ENCODE measurements at regions not wholly inside any gene's neighbourhood (a gene's known extent, or its start where the extent isn't known, plus 50 kb on each side); places are given as distances from the start of the nearest gene placed in this dataset.

DNA sequence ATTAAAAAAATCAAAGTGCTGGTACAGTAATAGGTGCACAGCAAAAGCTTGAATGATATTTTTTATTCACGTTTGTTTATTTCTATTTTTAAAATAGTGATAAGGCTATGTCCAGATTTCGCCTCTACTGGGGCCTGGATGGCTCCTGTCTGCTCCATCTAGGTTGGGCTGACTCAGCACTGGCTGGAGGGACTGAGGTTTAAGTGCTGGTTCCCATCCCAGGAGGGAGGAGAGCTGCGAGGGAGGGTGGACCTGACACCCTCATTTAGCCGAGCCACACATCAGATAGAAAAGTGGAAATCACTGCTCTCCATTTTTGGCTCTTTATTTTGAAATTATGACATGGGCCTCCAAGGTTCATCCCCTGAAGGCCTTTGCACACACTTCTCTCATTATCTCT is 95.4 kb upstream of the AGBL1 start:
- no peak for DNase-seq

DNA sequence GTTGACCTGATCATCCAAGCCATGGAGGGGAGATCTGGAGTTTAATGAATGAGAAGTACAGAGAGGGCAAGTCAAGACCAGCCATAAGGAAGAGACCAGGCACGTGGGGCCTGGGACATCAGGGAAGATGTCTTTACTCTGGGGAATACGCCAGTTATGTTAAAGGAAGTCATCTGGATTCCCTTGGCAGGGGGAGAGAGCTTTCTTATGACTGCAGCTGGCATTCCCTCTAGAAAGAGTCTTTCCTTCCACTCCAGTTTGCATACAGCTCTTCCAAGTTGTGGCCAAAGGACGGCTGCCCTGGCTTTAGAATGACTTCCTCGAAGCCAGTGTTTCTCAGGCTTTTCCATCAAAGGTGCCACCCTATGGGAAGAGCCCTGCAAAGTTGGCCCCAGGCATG is 93.6 kb upstream of the AGBL1 start:
- no peak for DNase-seq

DNA sequence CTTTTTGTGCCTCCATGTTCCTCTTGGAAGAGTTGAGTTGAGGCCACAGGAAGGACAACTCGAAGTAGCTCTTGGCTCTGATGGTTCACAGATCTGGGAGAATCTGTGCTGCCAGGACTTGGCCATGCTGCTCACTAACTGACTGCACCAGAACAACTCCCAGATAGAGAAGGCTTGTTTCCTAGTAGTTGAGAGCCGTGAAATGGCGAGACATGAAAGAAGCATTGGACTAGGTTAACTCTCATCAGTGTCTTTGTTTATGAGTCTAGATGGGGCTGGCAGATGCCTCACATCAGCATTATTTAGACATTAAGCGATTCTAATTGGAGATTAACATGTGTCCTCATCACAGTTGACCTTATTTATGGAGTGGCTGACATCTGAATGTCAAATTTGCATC is 92.9 kb upstream of the AGBL1 start:
- no peak for DNase-seq

DNA sequence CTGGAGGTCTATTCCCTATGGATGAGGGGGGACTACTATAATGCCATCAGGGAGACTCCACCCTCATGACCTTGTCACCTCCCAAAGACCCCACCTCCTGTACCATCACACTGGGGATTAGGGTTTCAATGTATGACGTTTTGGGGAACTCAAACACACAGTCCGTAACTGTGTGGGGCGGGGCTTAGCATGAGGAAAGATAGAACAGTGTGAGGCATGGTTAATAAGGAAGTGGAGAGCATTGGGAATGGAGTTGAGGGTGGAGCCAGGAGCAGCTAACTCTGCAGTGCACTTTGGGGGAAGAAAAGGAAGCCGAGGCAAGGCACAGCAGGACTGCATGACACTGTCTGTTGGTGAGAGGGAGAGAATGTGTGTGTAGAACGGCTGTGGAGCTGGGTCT is 90.9 kb upstream of the AGBL1 start:
- DNase-seq = no peak

DNA sequence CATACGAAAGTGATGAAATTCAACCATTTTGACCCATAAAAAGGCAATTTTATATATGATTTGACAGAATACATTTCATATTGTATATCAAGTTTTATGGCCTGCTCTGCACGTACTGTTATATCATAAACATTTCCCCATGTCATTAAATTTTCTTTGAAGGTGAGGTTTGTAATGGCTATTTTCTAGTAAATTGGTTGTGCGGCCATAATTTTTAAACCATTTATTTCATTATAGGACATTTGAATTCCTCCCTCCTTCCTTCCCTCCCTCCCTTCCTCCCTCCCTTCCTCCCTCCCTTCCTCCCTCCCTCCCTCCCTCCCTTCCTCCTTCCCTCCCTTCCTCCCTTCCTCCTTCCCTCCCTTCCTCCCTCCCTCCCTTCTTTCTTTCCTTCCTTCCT is 87.4 kb upstream of the AGBL1 start:
- DNase-seq = no peak

DNA sequence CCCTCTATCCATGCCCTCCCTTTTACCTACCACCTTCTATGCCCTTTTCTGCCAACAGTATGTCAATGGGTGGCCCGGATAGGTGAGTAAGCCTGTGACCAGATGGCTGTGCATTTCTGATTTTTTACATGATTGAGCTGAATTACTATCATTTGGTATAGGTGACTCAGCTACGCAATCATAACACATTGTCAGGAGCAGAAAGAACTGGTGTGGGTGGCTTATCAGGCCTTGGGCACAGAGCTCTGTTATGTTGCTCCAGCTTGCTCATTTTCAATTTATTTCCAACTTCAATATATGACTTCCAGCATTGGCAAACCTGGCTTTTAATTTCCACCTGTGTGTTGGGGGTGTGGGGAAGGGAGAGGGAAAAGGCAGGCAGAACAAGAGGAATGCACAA is 86.6 kb upstream of the AGBL1 start:
- no peak for DNase-seq

DNA sequence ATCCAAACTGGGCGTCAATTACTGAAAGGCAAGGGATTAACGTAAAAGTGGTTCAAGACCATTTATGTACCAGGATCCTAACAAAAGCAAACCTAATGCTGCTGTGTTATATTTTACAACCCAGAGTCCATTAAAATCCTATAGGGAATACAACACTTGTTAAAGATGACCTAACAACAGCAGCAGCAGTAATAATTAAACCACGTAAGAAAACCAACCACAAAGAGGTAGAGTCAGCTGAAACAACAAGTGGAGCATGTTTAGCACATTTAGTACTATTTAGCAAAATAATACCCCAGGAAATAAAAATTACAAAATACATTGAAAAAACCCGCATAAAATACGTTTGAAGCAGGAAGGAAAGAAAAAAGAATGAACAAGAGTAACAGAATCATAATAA is 82.1 kb upstream of the AGBL1 start:
- no peak for DNase-seq

DNA sequence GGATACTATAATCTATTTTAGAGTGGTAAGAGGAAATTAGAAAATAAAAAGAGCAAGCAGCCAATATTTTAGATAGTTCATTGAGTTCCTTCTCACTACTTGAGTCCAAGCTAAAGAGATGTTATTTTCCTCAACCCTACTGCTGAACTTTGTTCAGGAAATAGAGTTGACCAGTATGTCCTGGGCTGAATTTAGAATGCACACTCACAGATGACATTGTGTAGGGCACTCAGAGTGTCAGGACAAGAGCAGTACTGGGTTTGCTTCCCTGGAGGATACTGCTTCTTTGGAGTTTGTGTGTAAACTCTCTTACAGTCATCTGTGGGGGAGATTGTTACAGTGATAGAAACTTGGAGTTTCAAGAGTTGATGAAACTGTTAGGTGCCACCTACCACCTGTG is 80.0 kb upstream of the AGBL1 start:
- DNase-seq = no peak

DNA sequence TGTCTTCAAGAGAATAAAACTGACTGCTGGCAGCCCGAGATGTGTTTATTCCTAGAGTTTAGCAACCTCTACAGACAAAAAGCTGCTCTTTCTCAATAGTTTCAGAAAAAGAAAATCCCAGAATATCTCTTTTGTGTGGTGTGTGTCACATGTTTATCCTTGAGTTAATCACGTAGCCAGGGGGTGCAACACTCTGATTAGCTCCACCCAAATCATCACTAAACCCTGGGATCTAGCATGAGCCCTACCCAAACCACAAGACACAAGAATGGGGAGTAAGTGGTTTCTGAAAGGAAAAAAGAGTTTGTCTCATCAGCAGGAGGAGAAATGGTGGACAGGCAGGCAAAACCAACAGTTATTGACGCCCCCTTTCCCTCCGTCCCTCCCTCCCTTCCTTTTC is 78.5 kb upstream of the AGBL1 start:
- no peak for DNase-seq

DNA sequence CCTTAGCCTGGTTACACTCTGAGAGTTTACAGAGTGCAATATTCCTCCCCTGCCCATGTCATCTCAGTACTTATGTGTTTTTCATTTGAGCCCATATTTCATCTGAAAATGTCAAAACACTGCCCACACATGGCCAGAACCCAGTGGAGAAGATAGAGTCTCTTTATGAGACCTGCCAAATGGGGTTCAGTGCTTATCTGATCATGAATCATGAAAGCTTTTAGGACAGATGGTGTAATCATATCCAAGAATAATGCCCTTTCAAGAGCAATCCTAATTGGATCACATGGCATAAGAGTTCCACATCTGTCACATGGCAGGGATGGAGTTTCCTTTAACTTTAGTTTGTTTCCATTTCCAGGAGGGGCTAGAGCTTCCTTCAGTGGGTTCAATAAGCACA is 77.2 kb upstream of the AGBL1 start:
- no peak for DNase-seq

DNA sequence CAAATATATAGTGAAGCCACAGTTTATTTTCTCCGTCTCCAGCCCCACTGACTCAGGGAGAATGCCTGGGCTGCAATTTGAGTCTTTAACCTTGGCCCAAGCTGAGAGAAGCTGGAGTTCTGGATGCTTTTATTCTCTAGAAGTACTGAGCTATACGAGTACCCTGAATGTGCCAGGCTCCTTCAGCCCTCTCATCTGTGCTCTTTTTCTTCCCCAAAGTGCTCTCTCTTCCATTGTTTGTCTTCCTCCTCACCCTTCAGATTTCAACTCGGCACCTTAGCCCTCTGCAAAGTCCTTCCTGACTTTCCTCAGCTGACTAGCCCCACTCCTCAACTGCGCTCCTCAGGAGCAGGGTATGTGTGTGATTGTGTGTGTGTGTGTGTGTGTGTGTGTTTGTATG is 75.6 kb upstream of the AGBL1 start:
- DNase-seq = no peak

DNA sequence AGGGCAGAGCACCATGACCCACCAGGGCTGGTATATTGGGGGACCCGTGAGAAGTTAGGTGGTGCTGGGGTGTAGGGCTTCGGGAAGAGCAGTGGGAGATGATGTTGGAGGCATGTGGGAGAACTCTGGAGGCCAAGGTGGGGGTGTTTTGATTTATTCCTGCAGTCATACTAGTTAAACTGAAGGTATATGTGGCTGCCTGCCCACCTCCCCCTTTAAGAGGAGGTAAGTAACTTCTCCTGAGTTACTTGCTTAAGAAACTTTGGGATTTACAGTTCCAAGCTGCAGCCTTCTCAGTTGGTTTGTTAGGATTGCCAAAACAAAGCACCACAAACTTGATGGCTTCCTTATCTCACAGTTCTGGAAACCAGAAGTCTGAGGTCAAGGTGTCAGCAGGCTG is 73.1 kb upstream of the AGBL1 start:
- no peak for DNase-seq

DNA sequence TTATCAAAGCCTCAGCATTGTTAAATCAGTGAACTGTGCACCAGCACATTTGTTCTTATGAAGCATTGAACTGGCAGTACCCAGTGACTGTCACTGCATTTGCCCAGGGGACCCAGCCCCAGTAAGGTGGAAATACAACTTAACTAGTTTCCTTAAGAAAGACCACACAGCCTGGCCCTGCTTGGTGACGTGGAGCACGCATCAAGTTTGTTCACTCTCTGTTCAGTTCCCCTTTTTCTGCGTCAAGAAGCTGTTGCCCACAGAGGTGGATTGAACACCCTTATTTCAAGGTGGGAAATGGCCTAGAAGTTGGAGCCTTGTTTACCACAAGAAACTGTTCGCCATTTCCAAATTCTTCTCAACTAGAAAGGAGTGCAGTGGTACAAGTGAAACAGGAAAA is 69.9 kb upstream of the AGBL1 start:
- DNase-seq = no peak

DNA sequence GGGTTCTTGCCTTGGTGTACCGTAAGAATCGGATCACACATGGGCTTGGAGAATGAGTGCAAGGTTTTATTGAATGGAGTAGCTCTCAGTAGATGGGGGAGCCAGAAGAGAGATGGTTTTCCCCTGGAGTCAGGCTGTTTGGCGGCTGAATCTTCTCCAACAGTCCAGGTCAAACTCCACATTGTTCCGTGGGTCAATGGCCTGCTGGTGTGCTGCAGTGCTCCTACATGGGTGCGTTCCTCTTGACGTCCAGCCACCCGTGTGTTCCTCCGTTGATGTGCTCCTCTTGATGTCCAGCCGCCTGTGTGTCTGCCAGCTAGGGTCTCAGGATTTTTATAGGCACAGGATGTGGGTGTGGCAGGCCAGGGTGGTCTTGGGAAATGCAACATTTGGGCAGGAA is 69.3 kb upstream of the AGBL1 start:
- DNase-seq = no peak

DNA sequence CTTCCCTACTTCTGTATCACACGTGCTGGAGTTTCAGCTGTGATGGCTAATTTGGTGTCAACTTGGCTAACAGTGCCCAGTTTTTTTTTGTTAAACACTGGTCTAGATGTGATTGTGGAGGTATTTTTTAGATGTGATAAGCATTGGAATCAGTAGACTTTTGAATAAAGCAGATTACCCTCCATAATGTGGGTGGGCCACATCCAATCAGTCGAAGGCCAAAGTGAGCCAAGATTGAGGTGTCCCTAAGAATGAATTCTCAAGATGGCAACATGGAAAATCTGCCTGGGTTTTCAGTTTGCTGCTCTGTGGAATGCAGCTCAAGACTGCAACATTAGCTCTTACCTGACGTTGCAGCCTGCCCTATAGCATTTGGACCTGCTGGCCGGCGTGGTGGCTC is 68.8 kb upstream of the AGBL1 start:
- DNase-seq = no peak

DNA sequence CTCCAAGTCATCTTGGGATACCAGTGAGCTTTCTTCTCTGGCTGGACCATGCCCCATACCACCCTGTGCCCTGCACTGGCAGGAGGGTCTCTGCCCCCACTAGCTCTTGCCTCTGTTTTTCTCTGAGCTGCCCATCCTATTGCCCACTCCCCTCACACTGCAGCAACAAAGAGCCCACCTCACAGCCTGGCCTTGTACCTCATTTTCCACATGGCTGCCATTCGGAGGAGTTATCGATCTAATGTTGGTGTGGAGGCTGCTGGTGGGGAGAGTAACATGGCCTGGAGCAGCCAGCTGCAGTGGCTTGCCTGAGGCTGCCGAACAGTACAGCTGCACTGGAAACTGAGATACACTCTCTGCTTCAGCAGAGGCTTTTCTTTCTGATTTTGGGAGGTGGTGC is 65.7 kb upstream of the AGBL1 start:
- DNase-seq = no peak

DNA sequence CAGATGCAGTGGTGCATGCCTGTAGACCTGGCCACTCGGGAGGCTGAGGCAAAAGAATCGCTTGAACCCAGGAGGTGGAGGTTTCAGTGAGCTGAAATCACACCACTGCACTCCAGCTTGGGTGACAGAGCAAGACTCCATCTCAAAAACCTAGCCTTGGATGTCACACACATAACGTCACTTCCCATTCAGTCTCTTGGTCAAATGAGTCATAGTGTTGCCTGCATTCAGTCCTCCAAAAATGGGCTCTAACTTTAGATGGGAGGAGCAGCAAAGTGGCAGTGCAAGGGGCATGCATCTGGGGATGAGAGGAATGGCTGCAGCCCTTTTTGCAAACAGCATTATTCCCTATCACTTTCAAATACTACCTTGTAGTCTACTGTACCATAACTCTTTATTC is 62.9 kb upstream of the AGBL1 start:
- no peak for DNase-seq

DNA sequence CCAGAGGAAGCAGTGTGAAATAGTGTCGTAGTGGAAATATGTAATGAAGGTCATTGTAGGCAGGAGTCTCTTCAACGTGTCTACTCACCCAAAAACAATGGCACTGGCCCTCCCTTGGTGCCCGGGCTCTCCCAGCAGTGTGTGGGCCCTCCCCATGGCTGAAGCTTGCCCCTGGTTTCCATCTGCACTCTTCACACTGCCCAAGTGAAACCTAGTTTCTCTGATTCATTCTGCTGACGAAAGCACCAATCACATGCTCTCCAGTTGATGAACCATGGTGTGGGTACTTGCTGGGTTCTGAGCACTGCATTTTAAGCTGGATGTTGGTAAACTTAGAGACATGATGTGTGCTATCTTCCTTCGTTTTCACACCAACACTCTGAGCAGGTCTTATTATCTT is 61.0 kb upstream of the AGBL1 start:
- no peak for DNase-seq

DNA sequence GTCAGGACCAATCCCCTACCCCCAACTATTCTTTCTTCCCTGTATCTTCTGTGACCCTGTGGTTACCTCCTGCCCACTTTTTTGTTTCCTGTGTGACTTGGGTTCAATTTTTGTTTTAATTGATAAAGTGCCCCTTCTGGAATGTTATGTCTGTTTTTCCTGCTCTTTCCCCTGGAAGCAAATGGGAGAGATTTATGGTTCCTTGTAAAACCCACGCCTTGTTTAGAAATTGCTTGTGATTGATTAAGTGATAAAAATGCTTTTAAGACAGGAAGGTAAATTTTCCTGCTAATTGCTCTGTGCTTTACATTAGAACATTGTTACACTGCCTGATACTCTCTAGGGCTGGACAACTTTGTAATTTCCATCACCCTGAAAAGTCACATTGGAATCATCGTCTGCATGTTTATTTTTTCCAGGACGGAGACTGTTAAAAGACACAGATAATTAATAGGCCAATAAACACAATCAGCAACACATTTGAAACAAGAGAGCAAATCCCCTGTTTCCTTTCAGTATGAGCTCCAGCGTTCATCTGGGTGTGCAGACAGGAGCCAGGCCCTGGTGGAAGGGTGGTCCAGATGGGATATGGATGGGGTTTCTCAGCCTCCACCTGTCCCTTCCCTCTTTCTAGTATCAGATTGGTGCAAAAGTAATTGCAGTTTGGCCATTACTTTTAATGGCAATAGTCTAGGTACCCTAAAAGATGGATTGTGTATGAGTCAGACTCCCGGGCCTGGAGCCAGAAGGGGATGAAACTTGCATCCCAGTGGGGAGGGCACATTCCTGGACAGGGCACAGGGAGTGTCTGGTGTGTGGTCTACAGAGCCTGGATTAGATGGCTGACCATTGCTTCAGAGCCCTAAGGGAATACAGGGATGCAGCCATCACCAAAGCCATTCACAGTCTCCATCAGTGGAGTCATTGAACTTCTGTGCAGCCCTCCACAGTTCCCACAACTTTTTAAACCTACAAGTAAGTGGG is 58.1 kb upstream of the AGBL1 start:
- DNase-seq = no peak

DNA sequence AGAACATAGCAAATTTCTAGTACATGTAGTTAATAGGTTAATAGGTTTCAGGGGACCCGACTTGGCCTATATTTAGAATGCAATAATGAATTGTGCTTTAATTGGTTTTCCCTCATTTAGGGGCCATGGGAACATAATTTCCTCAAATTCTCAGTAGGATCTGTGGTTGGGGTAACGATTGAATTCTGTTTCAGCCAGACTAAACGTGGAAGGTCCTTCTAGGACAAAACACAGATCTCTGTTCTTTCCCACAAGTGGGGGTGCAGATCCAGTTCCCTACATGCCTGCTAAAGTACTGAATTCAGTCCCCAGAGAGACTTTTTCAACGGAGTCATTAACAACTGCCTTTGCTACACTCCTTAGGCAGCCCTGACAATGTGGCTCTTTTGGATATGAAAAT is 50.7 kb upstream of the AGBL1 start:
- no peak for DNase-seq

Measured in hematopoietic multipotent progenitor cell treated with erythropoietin and hydrocortisone succinate and interleukin-3 and kit ligand, for 6 days (in vitro differentiated cells).